Mucosa of descending colon (tissue), 3 donors: ENCODE measurements at regions not wholly inside any gene's neighbourhood (a gene's known extent, or its start where the extent isn't known, plus 50 kb on each side); places are given as distances from the start of the nearest gene placed in this dataset.

Experiments
- ATAC-seq: fragments of 200-7000 bp; cut with Tn5 transposase; one replicate; pipeline ENCODE4 v1.9.1; 2020; ENCODE audit warnings: mild to moderate bottlenecking, moderate library complexity
- DNase-seq, 3 donors: peaks; one replicate each; pipeline ENCODE4 v3.0.0-alpha.2; 2020
- H3K36me3 ChIP-seq: fragments of 200-600 bp; one replicate; pipeline ENCODE4 v1.8.0; 2021; ENCODE audit warnings: low read depth, mild to moderate bottlenecking
- H3K4me1 ChIP-seq: fragments of 200-600 bp; one replicate; pipeline ENCODE4 v1.8.0; 2021; ENCODE audit warnings: low read depth, mild to moderate bottlenecking
- H3K4me3 ChIP-seq: fragments of 200-600 bp; one replicate; pipeline ENCODE4 v1.8.0; 2021; ENCODE audit warnings: mild to moderate bottlenecking
- H3K9me3 ChIP-seq: fragments of 200-600 bp; one replicate; pipeline ENCODE4 v1.8.0; 2021; ENCODE audit warnings: mild to moderate bottlenecking
- intact Hi-C, 2 donors: fragments of 100-400 bp; cut with DNase I in 1 of 2; cut with micrococcal nuclease in 1 of 2; formaldehyde crosslinking; loops; one replicate each; pipeline versions ENCODE4 v1.11.0 to v1.11.1; 2022; cut with DNase I, micrococcal nuclease
- TF ChIP-seq, protein P1 (sequence below): fragments of 200-600 bp; IDR thresholded peaks from one replicate; pipeline ENCODE4 v1.8.0; 2022; ENCODE audit warnings: antibody characterized with exemption, mild to moderate bottlenecking
- donor health status: DM: no; HTN: no; CAD: no; lungs with moderate emphysema.
- donor health status: DM: no; HTN: no; CAD: no.
- donor health status: DM: no; HTN: yes; CAD: no.

DNA sequence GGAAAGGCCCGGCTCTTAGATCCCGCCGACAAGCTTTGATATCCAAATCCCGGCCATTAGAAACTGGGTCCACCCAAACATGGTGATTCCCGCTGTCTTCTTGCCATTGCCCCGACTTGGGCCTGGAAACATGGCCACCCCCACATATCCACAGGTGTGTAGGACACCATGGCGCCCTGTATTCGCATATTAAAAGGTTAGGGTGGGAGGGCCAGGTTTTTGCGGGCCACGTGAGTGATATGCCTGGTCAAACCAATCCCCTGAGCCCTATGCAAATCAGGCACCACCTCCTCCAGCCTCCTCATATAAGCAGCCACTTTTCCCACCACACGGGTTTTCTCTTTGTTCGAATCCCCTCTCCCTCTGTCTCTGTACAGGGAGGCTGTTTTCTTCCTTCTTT lies 766.4 kb downstream of the UQCRFS1 start:
- ATAC-seq (no peak), DNase-seq (no peak)
- Histone ChIP-seq H3K9me3 (no peaks in the 10 kb centered on the region), H3K36me3 (no peaks in the 10 kb centered on the region), H3K4me1 (peaks cover 10% of the 10 kb centered on the region), H3K4me3 (no peak overlapping the region)
- intact Hi-C loops: no loop called here
- TF ChIP-seq, protein P1, sequence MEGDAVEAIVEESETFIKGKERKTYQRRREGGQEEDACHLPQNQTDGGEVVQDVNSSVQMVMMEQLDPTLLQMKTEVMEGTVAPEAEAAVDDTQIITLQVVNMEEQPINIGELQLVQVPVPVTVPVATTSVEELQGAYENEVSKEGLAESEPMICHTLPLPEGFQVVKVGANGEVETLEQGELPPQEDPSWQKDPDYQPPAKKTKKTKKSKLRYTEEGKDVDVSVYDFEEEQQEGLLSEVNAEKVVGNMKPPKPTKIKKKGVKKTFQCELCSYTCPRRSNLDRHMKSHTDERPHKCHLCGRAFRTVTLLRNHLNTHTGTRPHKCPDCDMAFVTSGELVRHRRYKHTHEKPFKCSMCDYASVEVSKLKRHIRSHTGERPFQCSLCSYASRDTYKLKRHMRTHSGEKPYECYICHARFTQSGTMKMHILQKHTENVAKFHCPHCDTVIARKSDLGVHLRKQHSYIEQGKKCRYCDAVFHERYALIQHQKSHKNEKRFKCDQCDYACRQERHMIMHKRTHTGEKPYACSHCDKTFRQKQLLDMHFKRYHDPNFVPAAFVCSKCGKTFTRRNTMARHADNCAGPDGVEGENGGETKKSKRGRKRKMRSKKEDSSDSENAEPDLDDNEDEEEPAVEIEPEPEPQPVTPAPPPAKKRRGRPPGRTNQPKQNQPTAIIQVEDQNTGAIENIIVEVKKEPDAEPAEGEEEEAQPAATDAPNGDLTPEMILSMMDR: no peak

DNA sequence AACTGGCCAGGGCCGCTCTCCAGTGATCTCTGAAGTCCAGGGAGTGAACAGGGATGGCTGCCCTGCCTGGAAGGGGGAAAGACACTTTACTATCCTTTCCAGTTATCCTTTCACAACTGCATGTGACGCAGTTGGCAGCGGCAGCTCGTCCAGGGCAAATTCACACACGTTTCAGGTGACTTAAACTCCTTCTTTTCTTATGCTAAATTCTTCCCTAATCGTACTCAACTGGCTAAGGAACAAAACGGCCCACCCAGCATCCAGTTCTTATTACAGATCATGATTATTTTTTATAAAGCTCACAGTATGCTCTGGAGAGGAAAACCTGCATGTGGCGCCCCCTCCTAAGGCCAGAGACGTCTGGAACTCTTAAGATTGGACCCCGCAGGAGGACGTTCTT lies 767.1 kb downstream of the UQCRFS1 start:
- DNase-seq: no peak
- H3K4me3 ChIP-seq: no peak overlapping the region
- ATAC-seq: no peak
- H3K4me1 ChIP-seq: peaks cover 10% of the 10 kb centered on the region
- H3K9me3 ChIP-seq: no peaks in the 10 kb centered on the region
- intact Hi-C loops: no loop called here
- TF ChIP-seq, protein P1: no peak
- H3K36me3 ChIP-seq: no peaks in the 10 kb centered on the region

DNA sequence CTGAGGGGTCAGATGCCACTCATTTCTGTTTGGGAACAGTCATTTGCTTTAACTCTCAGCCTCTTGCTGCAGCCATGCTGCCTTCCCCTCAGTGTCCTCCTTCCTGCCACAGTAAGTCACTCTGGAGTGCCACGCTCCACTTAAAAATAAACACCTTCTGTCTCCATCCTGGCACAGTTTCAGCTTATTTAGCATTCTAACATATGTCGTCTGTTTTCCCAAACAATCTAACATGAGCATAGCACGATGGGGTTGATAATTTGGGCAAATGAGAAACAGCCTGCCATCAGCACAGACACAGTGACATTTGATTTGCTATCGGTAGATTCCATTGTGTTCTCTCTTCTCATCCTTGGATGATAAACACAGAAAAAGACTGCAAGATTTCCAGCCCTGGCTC lies 768.6 kb downstream of the UQCRFS1 start:
- TF ChIP-seq, protein P1: no peak
- Histone ChIP-seq H3K9me3 (no peaks in the 10 kb centered on the region), H3K4me3 (no peak overlapping the region), H3K36me3 (no peaks in the 10 kb centered on the region), H3K4me1 (peaks cover 10% of the 10 kb centered on the region)
- intact Hi-C loops: no loop called here
- DNase-seq (no peak), ATAC-seq (no peak)

DNA sequence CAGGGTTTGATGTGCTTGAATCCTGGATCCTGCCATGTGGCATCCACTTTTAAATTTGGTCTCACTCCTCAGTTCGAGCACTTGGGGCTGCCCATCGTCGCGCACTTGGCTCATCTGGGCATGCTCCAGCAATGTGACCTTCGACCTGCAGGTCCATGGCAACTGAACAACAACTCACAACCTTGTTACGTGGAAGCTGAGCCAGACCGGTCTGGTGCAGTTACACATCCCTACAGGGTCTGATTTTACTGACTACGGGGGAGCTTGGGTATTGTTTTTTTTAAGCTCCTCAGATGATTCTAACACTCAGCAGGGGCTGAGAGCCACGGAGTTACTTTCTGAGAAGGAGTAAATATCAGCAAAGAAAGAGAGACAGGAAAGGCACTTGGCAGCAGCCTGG lies 769.6 kb downstream of the UQCRFS1 start:
- Histone ChIP-seq H3K4me1 (peaks cover 5% of the 10 kb centered on the region), H3K36me3 (no peaks in the 10 kb centered on the region), H3K4me3 (no peak overlapping the region), H3K9me3 (no peaks in the 10 kb centered on the region)
- TF ChIP-seq, protein P1: no peak
- DNase-seq: peak in 2 of 3 donors; percentile 64 to 74
- intact Hi-C loops: no loop called here
- ATAC-seq: peak; percentile 90

DNA sequence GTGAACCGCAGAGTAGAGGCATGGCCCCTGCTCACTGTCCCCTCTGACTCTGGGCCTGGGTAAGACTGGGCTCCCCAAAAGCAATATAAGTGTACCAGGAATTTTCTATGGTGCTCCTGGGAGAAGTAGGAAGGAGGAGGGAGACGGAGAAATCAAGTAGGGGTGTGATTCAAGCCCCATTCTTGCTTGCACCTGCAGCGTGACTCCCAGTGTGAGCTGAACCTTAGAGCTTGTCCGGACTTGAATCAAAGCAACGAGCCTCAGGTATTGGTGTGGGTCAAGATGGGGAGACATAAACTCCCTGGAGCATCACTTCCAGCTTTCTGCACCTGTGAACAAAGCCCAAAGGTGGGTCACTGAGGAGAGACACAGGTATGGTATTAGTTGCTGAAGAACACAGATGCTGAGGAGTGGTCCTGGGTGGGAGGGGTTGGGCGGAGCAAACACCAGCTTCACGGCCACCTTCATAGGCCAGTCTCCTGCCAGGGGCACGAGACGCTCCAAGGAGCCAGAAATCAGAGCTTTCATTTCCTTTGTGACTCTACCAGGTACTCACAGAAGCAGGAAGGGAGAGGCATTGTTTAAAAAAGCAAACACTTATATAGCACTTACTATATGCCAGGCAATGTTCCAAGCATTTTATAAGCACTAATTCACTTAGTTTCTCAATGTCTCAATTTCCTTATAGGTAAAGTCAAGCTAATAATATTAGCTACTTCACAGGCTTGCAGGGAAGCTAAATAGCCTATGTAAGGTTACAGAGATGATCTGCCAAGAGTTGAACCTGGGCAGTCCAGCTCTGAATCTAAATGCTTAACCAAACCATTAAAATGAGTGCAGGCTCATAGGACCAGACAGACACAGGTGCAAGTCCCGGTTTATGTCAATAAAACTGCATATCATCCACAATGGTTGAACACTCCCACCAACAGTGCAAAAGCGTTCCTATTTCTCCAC lies 775.3 kb downstream of the UQCRFS1 start:
- DNase-seq (peak in 2 of 3 donors; percentile 35 to 55), ATAC-seq (peak; percentile 86)
- TF ChIP-seq, protein P1: no peak
- Histone ChIP-seq H3K4me3 (no peak overlapping the region), H3K36me3 (no peaks in the 10 kb centered on the region), H3K9me3 (no peaks in the 10 kb centered on the region), H3K4me1 (peaks cover 17% of the 10 kb centered on the region)
- intact Hi-C loops: no loop called here
